ENCODE measurements at regions not wholly inside any gene's neighbourhood (a gene's known extent, or its start where the extent isn't known, plus 50 kb on each side); places are given as distances from the start of the nearest gene placed in this dataset.

DNA sequence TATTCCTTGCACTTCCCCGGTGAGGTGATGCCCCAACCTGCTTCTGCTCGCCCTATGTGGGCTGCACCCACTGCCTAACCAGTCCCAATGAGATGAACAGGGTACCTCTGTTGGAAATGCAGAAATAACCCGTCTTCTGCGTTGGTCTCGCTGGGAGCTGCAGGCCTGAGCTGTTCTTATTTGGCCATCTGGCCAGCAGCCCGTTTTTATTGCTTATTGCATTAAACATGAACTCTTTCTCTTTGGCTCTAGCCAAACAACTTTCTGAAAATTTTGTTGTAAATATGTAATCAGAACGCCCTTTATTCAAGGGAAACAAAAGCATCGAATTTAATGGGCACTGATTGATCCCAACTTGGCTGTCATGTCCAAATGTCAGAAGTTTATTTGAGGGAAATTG is 124.7 kb upstream of the FTMT start:
- DNase-seq (ENCODE audit: low read depth), result no peak

DNA sequence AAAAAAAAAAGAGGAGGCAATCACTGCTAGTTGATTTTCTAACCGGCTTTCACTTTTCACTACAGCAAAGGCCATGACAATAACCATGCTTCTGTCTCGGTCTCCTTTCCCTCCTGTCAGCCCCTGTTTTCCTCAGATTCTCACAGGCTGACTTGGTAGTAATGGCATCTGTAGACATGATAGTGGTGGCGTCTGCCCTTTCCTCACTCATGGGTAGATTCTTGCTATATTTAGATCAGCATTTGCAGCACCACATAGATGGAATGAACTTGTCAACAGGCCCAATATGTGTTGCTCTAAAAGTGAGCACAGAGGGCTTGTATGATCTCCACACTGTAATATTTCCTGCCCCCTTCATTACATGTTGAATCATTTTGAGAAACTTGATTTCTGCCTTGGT is 120.3 kb upstream of the FTMT start:
- DNase-seq (ENCODE audit: low read depth), result no peak

DNA sequence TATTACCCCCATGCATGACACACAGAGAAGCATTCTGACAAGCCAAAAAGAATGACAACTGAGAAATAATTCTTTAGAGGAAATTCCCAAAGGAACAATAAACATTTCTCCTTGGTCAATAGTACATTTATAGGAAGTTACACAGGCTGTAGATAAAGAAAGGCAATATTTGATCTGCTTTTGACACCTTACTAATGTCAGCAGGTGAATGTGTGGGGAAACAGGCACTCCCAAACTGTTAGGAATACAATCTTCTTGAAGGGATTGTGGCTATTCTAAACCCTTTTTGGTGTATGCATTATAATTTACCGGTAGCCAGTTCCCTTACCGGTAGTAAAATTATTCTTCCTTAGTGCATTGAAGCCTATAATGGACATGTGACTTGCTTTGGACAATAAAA is 116.1 kb upstream of the FTMT start:
- DNase-seq (ENCODE audit: low read depth), result no peak

DNA sequence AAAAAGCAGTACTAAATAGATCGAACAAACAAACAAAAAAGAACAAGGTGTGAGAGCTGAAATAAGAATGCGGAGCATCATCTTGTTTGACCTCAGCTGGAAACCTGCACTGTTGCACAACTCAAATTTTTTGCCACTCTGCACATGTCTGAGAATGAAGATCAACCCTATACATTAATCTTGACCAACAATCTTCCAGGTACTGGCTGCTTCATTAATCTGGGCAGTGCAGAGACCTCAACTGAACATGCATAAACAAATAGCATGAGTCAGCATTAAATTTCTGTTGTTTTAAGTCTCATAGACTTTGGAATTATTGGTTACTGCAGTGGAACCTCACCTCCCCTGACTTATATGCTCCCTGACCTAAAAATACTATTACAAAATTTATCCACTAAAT is 114.6 kb upstream of the FTMT start:
- DNase-seq (ENCODE audit: low read depth), result no peak

DNA sequence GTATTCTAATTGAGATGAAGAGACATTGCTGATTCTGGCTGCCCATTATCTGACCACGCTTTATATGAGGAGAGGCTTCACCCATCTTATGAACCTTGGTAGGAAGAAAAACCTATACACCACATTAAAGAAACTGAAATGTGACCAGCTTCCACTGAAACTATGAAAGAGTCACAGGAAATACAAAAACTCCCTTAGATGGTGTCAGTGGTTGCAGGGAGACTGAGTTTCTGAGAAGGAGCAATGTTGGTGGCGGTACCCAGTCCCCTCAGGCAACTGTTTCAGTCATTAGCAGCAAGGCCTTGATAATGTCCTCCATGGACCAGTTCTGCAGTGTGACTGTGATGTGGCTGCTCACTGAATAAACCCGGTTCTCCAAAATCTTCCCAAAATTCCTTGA is 110.5 kb upstream of the FTMT start:
- DNase-seq (ENCODE audit: low read depth), result no peak

DNA sequence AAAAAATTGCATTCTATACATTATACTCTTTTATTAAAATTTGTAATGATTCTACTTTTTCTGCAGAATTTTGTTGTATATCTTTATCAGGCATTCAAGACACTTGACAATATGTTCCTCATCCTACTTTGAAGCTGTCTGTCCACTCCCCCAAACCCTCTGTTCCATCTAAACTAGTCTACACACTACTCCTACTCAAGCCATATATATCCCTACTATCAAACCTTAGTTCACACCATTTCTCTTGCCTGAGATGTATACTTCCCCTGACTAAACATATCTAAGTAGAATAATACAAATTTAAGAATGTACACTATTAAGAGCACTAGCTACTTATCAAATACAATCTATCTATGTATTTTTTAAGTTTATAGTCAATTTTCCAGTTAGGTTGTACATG is 107.1 kb upstream of the FTMT start:
- DNase-seq (ENCODE audit: low read depth), result no peak

DNA sequence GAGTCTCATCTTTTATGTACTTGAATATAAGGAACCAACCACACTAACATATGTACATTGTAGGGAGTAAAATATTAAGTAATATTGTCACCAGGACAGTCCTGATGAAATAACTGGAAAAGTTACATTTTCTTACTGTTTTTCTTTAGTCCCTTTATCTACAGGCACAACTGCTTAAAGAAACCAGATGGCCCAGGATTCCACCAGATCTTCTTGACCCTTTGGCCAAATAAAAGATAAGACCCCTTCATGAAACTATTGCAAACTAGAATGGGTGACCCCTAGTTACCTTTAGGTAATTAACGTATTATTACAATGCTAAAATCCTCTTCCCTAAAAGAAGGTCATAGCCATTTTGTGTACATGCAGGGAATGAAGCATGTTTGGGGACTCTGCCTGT is 106.3 kb upstream of the FTMT start:
- no peak for DNase-seq (ENCODE audit: low read depth)

DNA sequence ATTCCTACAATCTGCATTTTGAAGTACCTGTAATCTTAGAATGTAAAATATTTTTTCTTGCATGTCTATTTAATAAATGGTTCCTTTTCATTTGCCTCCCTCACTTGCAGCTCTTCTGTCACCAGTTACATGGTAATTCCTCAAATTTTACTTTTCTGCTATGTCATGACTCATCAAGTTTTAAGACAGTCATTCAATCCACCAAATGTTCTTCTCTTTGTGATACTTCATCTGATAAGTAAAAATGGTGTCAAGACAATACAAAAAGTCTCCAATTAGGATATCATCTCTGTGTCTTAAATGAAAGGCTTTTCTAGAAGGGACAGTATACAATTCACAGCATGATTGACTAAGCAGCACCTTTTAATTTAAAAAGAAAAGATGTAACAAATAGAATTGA is 104.9 kb upstream of the FTMT start:
- no peak for DNase-seq (ENCODE audit: low read depth)

DNA sequence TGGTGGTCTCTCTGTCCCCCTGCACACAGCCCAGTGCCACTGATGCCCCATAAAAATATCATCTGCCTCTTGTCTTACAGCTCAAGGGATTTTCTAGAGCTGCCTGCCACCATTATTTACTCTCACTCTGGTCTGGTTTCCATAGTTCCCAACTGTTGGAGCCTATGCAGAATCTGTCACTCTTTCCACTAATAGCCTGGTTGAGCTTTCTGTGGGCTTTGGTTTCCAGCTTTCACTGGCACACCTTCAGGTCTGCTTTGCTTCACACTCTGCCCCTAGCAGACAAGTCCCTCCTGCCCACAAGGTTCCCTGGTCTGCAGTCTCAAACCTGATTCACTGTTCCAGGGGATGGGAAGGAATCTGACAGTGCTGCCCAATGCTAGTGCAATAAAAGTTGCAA is 103.0 kb upstream of the FTMT start:
- DNase-seq (ENCODE audit: low read depth), result no peak

DNA sequence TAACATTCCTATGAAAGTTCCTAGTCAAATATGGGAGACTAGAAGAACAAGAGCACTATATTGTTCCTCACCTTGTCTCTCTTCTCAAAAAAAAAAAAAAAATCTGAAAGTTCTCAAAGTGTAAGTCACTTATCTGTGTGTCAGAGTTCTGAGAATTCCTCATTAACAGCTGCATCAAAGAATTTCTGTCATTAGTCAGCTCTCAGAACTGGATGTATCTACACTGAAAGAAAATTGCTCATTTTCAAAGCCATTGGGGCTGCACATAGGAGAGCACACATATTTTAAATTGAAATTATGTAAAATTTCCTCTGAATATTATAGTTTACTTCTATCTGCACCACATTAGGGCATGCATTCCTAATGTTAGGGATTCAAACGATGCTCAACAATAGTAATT is 99.5 kb upstream of the FTMT start:
- DNase-seq (ENCODE audit: low read depth), result no peak

DNA sequence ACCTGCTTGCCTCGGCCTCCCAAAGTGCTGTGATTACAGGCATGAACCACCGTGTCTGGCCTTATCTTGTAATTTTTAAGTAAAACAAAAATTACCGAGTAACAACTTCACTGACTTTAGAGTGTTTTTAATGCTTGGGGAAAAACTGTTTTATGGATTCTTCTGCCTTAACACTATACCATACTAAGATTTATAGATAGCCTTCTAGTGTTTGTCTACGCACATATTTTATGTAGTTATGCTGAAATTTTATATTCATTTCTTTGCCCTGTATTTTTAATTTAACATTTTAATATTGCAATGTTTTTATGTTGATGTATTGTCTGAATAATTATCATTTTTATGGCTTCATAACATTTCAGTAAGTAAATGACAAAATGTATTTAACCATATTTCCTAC is 96.4 kb upstream of the FTMT start:
- no peak for DNase-seq (ENCODE audit: low read depth)

DNA sequence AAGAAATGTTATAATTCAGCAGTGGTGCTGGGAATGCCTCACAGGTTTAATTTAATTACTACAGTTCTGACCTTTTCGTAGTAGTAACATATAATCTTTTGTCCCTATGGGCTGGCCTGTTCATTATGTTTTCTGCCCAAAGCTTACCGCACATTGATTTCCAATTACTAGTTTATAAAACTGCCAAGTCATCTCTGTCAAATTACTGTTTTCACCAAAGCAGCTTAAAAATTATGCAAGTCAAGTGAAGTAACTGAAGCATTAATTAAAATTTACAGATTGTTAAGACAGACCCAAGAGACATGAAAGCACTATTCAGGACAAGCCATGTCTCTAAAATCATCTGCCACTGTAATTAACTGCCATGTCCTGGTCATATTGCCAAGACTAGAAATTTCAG is 93.9 kb upstream of the FTMT start:
- DNase-seq (ENCODE audit: low read depth), result no peak

DNA sequence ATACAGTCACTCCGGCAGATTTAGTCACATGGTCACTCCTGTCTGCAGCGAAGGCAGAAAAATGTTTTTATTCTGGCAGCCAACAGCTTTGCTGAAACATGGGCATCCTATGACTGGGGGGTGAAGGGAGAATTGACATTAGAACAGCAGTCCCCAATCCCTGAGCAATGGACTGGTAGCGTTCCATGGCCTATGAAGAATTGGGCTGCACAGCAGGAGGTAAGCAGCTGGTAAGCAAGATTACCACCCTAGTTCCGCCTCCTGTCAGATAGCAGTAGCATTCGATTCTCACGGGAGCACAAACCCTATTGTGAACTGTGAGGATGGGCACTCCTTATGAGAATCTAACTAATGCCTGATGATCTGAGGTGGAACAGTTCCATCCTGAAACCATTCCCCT is 93.1 kb upstream of the FTMT start:
- DNase-seq (ENCODE audit: low read depth), result no peak

DNA sequence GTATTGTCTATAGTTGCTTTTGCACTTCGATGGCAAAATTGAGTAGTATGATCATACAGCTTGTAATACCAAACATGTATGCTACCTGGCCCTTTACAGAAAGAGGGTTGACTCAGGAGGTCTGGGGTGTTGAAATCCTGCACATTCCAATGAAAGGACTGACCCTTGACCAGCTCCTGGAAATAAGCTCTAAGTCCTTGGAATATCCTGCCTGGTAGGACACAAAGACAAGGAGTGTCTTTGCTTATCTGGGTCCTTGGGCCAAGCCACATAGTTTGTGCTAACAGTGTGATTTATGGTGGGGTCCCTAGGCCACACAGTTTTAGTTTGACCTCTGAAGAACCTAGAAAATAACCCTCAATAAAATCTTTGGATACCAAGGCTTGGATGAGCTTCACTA is 89.3 kb upstream of the FTMT start:
- DNase-seq (ENCODE audit: low read depth), result no peak

DNA sequence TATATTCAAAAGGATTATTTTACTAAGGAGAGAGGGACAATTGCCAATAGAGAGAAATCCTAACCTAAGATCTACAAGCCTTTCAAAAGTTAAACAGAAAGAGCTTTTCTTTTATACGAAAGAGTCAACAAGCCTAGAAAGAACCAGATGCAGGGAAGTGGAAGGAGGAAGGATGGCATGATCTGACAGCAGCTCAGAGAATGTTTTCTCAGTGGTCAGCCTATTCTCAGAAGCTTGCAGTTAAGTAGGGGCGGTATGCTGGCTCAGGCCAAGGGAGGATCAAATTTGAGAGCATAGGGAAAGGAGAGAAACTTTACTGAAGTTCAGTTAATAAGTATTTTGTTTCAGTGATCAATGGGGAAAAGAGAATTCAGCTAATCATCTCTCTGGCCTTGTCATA is 88.0 kb upstream of the FTMT start:
- DNase-seq (ENCODE audit: low read depth), result no peak

DNA sequence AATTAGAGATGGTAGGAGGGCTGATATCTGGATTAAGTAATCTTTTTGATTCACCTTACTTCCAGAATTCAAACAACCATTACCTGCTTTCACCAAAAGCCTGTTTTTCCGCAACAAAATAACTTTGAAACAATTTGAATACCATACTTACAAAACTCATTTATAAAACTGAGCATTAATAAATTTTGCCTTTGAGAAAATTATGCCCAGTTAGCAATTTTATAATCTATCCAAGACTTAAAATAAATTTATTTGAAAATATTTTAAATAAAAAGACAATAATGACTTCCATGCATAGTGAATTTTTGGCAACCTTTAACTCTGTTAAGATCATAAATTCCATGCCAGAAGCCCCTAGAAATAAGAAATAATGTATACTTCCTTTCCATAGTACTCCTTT is 71.3 kb upstream of the FTMT start:
- DNase-seq (ENCODE audit: low read depth), result no peak

DNA sequence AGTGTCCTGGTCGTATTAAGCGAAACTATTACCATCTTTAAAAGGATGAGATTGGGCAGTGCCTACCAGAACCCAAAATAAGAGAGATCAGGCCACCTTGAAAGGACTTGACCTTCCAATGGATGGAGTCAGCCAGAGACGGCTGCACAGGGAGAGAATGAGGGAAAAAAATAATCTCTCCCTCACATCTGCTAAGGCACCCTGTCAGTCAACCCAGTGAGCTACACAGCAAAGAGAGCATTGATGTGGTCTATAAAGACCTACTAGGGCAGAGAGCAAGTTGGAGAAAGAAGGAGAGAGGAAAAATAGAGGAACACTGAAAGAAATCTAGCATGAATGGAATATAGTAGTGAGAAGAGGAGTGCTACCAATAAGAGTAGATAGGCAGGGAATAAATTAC is 68.0 kb upstream of the FTMT start:
- no peak for DNase-seq (ENCODE audit: low read depth)

DNA sequence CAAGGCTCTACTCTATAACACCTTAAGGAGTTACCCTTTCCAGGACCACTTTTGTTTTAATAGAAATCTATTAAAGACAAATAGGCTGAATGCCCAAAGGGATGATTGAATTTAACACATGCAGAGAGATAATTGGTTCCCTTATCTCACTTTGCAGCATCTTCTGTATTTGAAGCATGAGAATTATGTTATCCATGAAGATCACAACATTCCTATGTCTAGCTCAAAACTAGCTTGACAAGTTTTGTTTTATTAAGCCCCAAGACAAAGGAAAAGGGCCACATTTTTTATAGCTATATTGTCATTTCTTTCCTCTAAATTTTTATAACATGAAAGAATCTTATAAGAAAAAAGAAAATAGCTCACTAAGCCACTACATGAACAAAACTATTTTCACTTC is 57.9 kb upstream of the FTMT start:
- no peak for DNase-seq (ENCODE audit: low read depth)

DNA sequence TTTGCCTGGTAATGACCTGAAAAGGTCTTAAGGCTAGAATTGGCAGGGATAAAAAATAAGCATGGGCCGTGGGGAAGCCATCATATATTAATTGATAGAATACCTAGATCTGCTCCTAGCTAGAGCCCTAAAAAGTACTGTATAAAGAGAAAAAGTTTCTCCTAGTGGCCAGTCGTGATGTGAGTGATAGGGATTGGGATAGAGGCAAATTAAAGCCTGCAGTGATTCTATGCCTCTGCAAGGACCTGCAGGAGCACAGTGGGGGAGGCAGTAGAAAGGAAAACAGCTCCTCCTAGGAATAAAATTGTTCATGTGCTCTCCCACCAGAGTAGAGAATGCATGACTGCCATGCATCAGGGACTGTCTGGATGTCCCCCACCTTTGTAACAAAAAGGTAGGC is 56.2 kb upstream of the FTMT start:
- no peak for DNase-seq (ENCODE audit: low read depth)

DNA sequence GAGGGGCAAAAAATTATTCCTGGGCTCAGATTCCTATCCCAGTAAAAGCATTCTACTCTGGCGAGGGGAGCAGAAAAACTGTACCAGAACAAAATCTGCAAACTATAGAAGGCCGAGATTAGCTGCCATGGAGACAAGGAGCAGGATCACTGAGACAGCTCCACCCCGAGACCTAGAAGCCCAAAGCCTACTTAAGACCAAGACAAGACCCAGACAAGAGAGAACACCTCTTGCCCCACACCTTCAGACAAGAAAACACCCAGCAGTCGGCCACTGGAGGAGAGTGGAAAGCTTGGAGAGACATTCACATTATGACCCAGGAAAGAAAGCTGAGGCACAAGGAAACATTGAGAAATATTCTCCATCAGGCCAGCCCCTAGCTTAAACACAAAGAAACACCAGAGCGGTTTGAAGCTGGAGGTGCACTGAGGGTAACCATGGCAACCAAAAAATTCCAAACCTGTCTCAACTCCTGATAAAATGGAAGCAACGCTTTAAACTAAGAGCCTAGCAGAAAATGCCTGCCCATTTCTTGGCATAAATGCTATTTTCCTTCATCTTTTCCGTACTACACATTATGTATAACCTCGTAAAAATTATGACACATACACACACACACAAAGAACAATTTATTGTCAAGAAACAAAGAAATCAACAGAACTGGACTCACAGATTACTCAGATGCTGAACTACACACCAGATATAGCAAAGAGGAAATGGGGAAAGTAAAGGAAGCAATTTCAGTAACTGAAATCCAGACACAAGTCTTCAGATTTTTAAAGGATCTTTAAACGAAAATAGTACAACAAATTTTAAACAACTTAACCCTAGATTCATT is 53.8 kb upstream of the FTMT start:
- DNase-seq (ENCODE audit: low read depth), result peak; percentile 44

All from HT1080 (cell line).